ENCODE measurements at regions not wholly inside any gene's neighbourhood (a gene's known extent, or its start where the extent isn't known, plus 50 kb on each side); places are given as distances from the start of the nearest gene placed in this dataset.

- no peak overlapping the region for H3K14ac ChIP-seq (ENCODE audit: insufficient read length)
- POLR2A ChIA-PET (ENCODE audit: partially characterized antibody) = no interaction called here
- no peak for FAIRE-seq
- TF ChIP-seq GABPA (IDR thresholded peaks at IDR 0.05; ENCODE audit: borderline replicate concordance, insufficient read depth, low read length) (no peak), TAF1 (IDR thresholded peaks at IDR 0.05; ENCODE audit: low read depth, low read length) (no peak), POLR2A (IDR thresholded peaks at IDR 0.05; ENCODE audit: control extremely low read depth in 1 of 2, low read depth in 2 of 2, low read length in 2 of 2) (no peak), BRCA1 (IDR thresholded peaks at IDR 0.05; ENCODE audit: low read depth, low read length) (no peak), EGR1 (IDR thresholded peaks at IDR 0.05; ENCODE audit: borderline replicate concordance, low read depth, low read length) (no peak), SIN3A (conservative IDR thresholded peaks at IDR 0.05 in 1 of 2, IDR thresholded peaks at IDR 0.05 in 1 of 2; ENCODE audit: low read depth in 1 of 2, low read length in 2 of 2) (no peak), CHD2 (IDR thresholded peaks at IDR 0.05; ENCODE audit: low read length) (no peak), RFX5 (IDR thresholded peaks at IDR 0.05; ENCODE audit: borderline replicate concordance, low read depth, low read length) (no peak), RNF2 (IDR thresholded peaks at IDR 0.05; ENCODE audit: borderline replicate concordance, low read depth, low read length, missing control alignments, poor library complexity, severe bottlenecking) (no peak), MAFK (IDR thresholded peaks at IDR 0.05; ENCODE audit: low read depth, low read length) (no peak), SIRT6 (IDR thresholded peaks at IDR 0.05; ENCODE audit: low read length) (no peak), SUZ12 (IDR thresholded peaks at IDR 0.05; ENCODE audit: low read length) (no peak), RAD21 (IDR thresholded peaks at IDR 0.05 in 1 of 2, conservative IDR thresholded peaks at IDR 0.05 in 1 of 2; ENCODE audit: low read depth in 2 of 2, low read length in 2 of 2) (no peak)
Measured at GRCh38 chr2:18262601-18263000, 297.9 kb downstream of the RDH14 start.

More at GRCh38 chr2:18262601-18263000, 297.9 kb downstream of the RDH14 start:
- Histone ChIP-seq H3K4ac (replicated peaks; ENCODE audit: insufficient read length, low read depth, low read length) (no peak overlapping the region), H3K18ac (ENCODE audit: extremely low read depth, low read length) (no peak overlapping the region), H2BK12ac (ENCODE audit: low read depth, low read length) (no peak overlapping the region), H3K23ac (ENCODE audit: insufficient read length) (no peak overlapping the region), H2AFZ (ENCODE audit: low read length) (no peak overlapping the region), H2BK15ac (ENCODE audit: low read length) (no peak overlapping the region), H3K9ac (replicated peaks in 1 of 4; ENCODE audit: extremely low read depth in 1 of 4, low read depth in 3 of 4, low read length in 3 of 4) (no peak overlapping the region), H4K20me1 (replicated peaks in 1 of 2; ENCODE audit: control insufficient read depth in 1 of 2, insufficient read depth in 2 of 2, low read length in 2 of 2) (no peaks in the 10 kb centered on the region), H3K79me1 (ENCODE audit: low read depth, low read length) (no peaks in the 10 kb centered on the region), H3K56ac (replicated peaks; ENCODE audit: insufficient read length, low read depth, low read length) (no peak overlapping the region), H3K27me3 (replicated peaks in 1 of 4; ENCODE audit: control insufficient read depth in 3 of 4, extremely low read depth in 1 of 4, insufficient read depth in 3 of 4, low read length in 3 of 4) (no peaks in the 10 kb centered on the region), H3K4me1 (replicated peaks in 1 of 4; ENCODE audit: control insufficient read depth in 3 of 4, insufficient read depth in 4 of 4, low read length in 3 of 4) (no peaks in the 10 kb centered on the region), H3K4me3 (ENCODE audit: extremely low read depth in 1 of 4, insufficient read depth in 2 of 4, low read depth in 3 of 4, low read length in 4 of 4) (no peak overlapping the region), H4K8ac (ENCODE audit: extremely low read depth, insufficient read depth, low read length) (no peak overlapping the region), H2AK5ac (ENCODE audit: low read depth, low read length) (no peak overlapping the region), H3K36me3 (ENCODE audit: control insufficient read depth in 2 of 4, insufficient read depth in 4 of 4, low read length in 3 of 4) (no peaks in the 10 kb centered on the region), H2BK5ac (ENCODE audit: low read depth, low read length) (no peak overlapping the region), H2BK20ac (ENCODE audit: low read length) (no peak overlapping the region), H3K4me2 (ENCODE audit: insufficient read depth in 1 of 2, low read depth in 2 of 2, low read length in 2 of 2) (no peak overlapping the region), H3K27ac (ENCODE audit: low read depth, low read length) (no peak overlapping the region), H2BK120ac (replicated peaks; ENCODE audit: low read depth, low read length) (no peak overlapping the region), H3K23me2 (ENCODE audit: low read depth, low read length) (no peaks in the 10 kb centered on the region), H3K79me2 (ENCODE audit: control insufficient read depth in 1 of 2, insufficient read depth in 2 of 2, low read length in 2 of 2) (no peaks in the 10 kb centered on the region), H4K91ac (replicated peaks; ENCODE audit: insufficient read length, low read length) (no peak overlapping the region), H4K5ac (ENCODE audit: insufficient read length, low read depth, low read length) (no peak overlapping the region), H3K9me3 (ENCODE audit: insufficient read depth in 2 of 2, low read depth in 1 of 2, low read length in 1 of 2) (no peaks in the 10 kb centered on the region)
- no peak for DNase-seq (ENCODE audit: low read depth in 1 of 2, low spot score in 2 of 2)
- WGBS, 2 experiments (ENCODE audit: extremely low coverage in 1 of 2, insufficient coverage in 1 of 2, insufficient read length in 1 of 2, insufficient replicate concordance in 2 of 2, low coverage in 1 of 2, low lambda C conversion rate in 2 of 2, missing lambda C conversion rate in 1 of 2) = 93% methylated on average over 4 of the region's 4 CpGs; no CpG with 5 or more reads in 1 of the 2 experiments
- CTCF ChIA-PET (ENCODE audit: partially characterized antibody) = interaction anchor here (0.8 kb wide), 2 partner anchors 10 to 14 kb away, joined by 3 read pairs; no protein-coding TSS in a partner anchor
